ENCODE measurements at regions not wholly inside any gene's neighbourhood (a gene's known extent, or its start where the extent isn't known, plus 50 kb on each side); places are given as distances from the start of the nearest gene placed in this dataset.

DNA sequence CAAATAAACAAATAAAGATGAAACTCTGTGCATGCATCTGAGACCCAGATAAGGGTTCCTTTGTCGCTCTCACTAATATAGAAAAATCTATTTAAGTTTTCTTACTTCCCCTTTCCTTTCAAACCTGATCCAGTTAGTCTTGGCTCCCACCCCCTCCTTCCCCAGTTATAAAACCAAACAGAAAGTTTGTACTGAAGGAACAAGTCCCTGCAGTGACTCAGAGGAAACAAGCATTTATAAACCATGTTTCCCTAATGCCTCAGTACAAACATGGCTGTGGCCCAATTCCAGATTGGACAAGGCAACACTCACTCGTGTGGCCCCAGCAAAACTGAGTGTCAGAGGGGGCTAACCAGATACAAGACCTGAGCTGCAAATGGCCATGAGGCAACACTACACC, 65.5 kb upstream of the ARHGAP20 start:
- no peak for DNase-seq

- DNase-seq: no peak
Observed at GRCh38 chr11:110776081-110776480, 63.8 kb upstream of the ARHGAP20 start.

DNA sequence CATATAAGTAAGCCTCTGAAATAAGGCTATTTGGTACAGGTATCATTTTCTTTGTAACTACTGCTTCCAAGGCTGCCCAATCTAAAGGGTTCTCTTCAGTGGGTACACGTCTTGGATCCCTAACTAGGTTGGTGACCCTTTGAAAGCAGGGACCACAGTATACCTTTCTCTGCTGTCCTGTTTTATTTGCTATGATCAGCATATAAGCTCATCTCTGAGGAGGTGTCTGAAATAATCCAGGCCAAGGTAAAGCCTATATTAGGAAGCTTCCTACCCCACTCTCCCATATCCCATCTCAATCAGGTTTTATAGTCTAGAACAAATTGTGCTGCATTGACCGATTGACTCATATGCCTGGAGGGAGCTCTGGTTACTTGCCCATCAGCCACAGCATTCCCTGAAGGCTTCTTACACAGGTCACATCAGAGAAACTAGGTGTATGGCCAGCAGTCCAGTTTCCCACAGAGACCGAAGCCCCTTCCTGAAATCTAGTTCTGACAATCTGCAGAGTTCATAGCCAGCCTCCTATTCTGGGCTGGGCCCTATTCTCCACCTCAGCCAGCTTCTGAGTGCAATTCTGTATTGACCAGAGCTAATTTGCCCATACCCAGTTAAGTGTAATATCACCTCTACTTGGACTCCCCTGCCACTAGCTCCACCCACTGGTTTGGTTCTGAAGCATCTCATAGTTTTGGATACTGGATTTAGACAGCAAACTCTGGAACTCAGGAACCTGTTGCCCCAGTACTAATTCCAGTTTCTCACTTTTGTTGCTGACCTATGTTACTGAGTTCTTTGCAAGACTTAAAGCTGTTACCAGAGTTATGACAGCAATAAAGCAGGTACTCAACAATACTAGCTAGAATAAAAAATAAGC, 62.1 kb upstream of the ARHGAP20 start:
- DNase-seq: no peak

- DNase-seq: no peak
Observed at GRCh38 chr11:110773442-110773841, 61.2 kb upstream of the ARHGAP20 start.

GRCh38 chr11:110772863-110773262, 60.6 kb upstream of the ARHGAP20 start:
- DNase-seq: no peak

DNA sequence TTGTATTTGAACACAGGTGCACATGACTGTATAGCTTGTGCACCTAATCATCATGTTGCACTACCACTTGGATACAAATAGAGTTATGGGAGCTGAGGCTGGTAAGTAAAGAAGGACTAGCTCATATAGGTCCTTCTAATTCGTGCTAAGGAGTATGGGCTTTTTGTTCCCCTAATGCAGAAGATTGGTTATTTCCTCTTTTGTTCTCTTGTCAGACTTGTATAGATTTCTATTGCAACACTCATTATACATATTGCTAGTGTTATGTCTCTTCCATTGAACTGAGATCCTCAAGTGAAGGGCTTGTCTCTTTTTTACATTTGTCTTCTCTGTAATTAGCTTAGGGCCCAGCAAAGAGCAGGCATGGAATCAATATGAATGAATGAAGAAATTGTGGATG, 54.1 kb upstream of the ARHGAP20 start:
- DNase-seq: no peak

GRCh38 chr11:110764485-110764884, 52.2 kb upstream of the ARHGAP20 start:
- DNase-seq: no peak

GRCh38 chr11:110763249-110764011, 51.2 kb upstream of the ARHGAP20 start:
- peak; percentile 42 for DNase-seq

GRCh38 chr11:110762590-110762989, 50.4 kb upstream of the ARHGAP20 start:
- DNase-seq: no peak
